ENCODE measurements at regions not wholly inside any gene's neighbourhood (a gene's known extent, or its start where the extent isn't known, plus 50 kb on each side); places are given as distances from the start of the nearest gene placed in this dataset.

DNA sequence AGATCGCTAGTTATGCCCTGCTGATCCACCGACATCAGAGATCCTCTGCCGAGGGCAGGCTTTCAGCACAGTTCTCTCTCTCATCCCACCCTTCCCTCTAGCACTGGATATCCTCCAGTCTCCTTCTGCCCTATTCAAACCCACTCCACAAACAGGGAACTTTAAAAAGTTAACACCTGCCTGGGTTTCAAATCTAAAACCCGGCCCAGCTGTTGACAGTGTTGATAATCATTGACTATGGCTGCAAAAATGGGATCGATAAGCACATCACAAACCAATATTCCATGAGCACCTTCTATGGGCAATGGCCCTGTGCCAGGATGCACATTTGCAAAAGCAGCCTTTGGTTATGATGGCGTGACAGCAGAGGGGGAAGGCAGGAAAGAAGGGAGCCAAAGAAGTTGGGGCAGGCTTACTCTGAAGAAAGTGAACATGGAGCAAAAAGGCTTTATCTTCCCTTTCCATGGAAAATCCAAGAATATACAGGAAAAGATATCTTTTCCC is 482.3 kb upstream of the KLHL29 start:
- H3K36me3 ChIP-seq (replicated peaks; ENCODE audit: control insufficient read depth, insufficient read depth, low read length), result no peaks in the 10 kb centered on the region
- DNase-seq, result no peak
- no peak overlapping the region for H3K4me3 ChIP-seq (ENCODE audit: insufficient read depth, low read depth, low read length)
- no peaks in the 10 kb centered on the region for H3K27me3 ChIP-seq (ENCODE audit: control insufficient read depth, insufficient read depth, low read length)

DNA sequence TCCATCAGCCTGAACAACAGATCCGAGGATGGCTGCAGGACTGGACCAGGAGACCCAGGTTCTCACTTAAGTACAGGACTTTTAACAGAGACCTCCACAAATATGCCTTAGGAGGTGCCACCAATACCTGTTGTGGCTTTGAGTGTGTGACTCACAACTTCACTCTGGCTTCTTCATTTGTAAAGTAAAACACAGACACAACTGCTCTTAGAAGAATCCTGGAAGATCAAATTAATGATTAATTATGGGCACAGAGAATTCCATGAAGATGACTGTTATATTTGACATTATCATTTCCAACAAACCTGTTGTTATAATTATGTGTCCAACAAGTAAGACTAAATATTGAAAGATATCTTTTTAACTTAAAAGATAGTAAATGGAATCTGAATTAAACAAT is 481.4 kb upstream of the KLHL29 start:
- no peak for DNase-seq
- H3K36me3 ChIP-seq (replicated peaks; ENCODE audit: control insufficient read depth, insufficient read depth, low read length), result no peaks in the 10 kb centered on the region
- H3K4me3 ChIP-seq (ENCODE audit: insufficient read depth, low read depth, low read length), result no peak overlapping the region
- H3K27me3 ChIP-seq (ENCODE audit: control insufficient read depth, insufficient read depth, low read length), result no peaks in the 10 kb centered on the region

DNA sequence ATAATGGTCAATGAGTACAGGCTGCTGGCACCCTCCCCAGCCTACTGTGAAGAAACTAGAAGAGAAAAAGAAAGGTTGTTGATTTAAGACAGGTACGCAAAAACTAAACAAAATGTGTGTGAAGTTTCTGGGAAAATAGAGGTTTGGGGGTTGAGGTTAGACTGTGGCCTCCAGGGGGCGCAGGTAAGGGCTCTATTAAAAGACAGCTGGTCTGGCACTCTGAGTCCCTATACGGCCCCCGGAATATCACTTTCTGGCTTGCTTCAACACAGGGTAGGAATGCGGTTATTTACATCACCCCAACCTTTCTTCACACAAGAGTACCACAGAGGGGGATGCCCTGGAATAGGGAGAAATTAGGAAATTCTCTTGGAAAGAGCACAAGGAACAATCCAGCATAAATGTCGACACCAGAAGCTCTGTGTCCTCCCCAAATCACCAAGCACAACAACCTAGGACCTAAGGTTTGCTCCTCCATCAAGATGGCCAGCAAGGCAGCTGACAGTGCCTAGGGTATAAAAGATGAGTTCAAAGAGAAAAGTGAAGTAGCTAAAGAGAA is 480.8 kb upstream of the KLHL29 start:
- DNase-seq, result peak; percentile 48
- H3K4me3 ChIP-seq (ENCODE audit: insufficient read depth, low read depth, low read length), result no peak overlapping the region

DNA sequence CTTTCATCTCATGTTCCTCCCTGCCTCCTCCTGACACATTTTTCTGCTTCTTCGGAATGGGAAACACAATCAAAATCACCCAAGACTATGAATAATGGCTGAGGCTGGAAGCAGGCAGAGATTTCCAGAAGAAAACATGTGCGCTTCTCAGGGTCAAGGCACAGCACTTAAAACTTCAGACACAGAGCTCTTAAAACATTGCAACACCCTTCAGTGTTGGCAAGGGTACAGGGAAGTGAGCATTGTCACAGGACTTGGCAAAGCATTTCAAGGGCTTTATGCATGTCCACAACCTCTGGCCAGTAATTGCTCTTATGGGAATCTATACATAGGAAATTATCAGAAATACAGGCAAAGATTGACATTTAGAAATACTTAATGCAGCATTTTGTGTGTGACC is 477.6 kb upstream of the KLHL29 start:
- no peaks in the 10 kb centered on the region for H3K36me3 ChIP-seq (replicated peaks; ENCODE audit: control insufficient read depth, insufficient read depth, low read length)
- no peaks in the 10 kb centered on the region for H3K27me3 ChIP-seq (ENCODE audit: control insufficient read depth, insufficient read depth, low read length)
- DNase-seq, result no peak
- H3K4me3 ChIP-seq (ENCODE audit: insufficient read depth, low read depth, low read length), result no peak overlapping the region

More for the DNA sequence above, 480.8 kb upstream of the KLHL29 start:
- Histone ChIP-seq H3K36me3 (replicated peaks; ENCODE audit: control insufficient read depth, insufficient read depth, low read length) (no peaks in the 10 kb centered on the region), H3K27me3 (ENCODE audit: control insufficient read depth, insufficient read depth, low read length) (no peaks in the 10 kb centered on the region)

DNA sequence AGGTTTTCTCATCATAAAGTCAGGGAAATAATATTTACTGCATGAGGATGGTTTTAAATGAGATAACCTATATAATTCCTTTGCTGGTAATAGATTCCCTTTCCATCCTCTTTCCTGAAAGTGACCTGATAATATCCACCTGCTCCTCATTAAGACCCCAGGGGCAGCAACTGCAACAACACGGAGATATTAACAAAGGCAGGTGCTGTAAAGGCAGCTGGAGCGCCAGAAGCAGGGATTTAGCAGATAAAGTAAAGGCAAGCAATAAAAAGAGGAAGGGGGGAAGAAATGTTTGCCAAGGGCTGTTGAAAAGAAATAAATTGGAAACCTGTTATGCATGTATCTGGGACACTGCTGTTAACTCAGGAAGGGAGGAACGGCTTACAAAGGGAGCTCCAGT is 472.6 kb upstream of the KLHL29 start:
- no peak for DNase-seq
- no peaks in the 10 kb centered on the region for H3K27me3 ChIP-seq (ENCODE audit: control insufficient read depth, insufficient read depth, low read length)
- no peak overlapping the region for H3K4me3 ChIP-seq (ENCODE audit: insufficient read depth, low read depth, low read length)
- H3K36me3 ChIP-seq (replicated peaks; ENCODE audit: control insufficient read depth, insufficient read depth, low read length), result no peaks in the 10 kb centered on the region

DNA sequence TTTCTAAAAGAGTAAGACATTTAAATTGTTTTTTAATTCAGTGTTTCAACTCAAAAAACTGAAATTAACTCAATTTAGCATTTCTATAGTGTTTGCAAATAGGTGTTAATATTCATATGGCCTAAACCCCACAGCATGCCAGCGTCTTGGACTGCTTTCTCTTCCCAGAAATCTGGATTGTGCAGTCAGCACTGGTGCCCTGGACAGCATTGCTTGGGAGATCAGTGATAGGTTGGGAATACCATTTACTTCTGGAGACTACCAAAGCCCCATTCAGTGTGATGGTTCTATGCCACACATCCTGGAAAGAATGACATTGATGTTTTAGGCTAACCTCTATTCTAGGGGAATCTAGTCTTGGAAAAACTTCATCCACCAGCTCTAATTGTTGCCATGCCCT is 455.0 kb upstream of the KLHL29 start:
- DNase-seq, result no peak
- no peaks in the 10 kb centered on the region for H3K36me3 ChIP-seq (replicated peaks; ENCODE audit: control insufficient read depth, insufficient read depth, low read length)
- no peaks in the 10 kb centered on the region for H3K27me3 ChIP-seq (ENCODE audit: control insufficient read depth, insufficient read depth, low read length)
- no peak overlapping the region for H3K4me3 ChIP-seq (ENCODE audit: insufficient read depth, low read depth, low read length)

DNA sequence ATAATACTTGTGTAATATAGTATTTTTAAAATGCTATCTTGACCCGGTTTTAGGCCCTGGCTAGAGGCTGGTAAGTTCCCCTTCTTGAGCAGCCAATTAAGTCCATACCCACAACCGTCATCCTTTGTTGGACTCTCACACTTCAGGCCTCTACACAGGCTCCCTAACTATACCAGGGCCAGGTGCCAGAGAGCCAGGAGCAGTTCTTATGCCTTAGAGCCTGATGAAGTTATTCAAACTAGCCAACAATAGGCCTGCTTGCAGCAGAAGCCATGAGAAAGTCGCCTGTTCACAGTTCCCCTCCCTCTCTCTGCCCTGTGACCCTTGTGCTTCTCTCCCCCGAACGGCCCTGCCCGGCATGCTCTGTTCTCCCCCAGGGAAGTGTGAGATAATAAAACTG is 454.2 kb upstream of the KLHL29 start:
- no peak overlapping the region for H3K4me3 ChIP-seq (ENCODE audit: insufficient read depth, low read depth, low read length)
- H3K36me3 ChIP-seq (replicated peaks; ENCODE audit: control insufficient read depth, insufficient read depth, low read length), result no peaks in the 10 kb centered on the region
- H3K27me3 ChIP-seq (ENCODE audit: control insufficient read depth, insufficient read depth, low read length), result no peaks in the 10 kb centered on the region
- DNase-seq, result no peak

GRCh38 chr2:22932288-22932687 is 452.7 kb upstream of the KLHL29 start:
- H3K4me3 ChIP-seq (ENCODE audit: insufficient read depth, low read depth, low read length), result no peak overlapping the region
- H3K36me3 ChIP-seq (replicated peaks; ENCODE audit: control insufficient read depth, insufficient read depth, low read length), result no peaks in the 10 kb centered on the region
- H3K27me3 ChIP-seq (ENCODE audit: control insufficient read depth, insufficient read depth, low read length), result no peaks in the 10 kb centered on the region
- DNase-seq, result no peak

- no peaks in the 10 kb centered on the region for H3K27me3 ChIP-seq (ENCODE audit: control insufficient read depth, insufficient read depth, low read length)
- no peak for DNase-seq
- no peaks in the 10 kb centered on the region for H3K36me3 ChIP-seq (replicated peaks; ENCODE audit: control insufficient read depth, insufficient read depth, low read length)
- H3K4me3 ChIP-seq (ENCODE audit: insufficient read depth, low read depth, low read length), result no peak overlapping the region
Observed at GRCh38 chr2:22934747-22935146, 450.2 kb upstream of the KLHL29 start.

- H3K4me3 ChIP-seq (ENCODE audit: insufficient read depth, low read depth, low read length), result no peak overlapping the region
- no peak for DNase-seq
Observed at GRCh38 chr2:22942441-22942840, 442.5 kb upstream of the KLHL29 start.

GRCh38 chr2:22944143-22944542 is 440.8 kb upstream of the KLHL29 start:
- no peak overlapping the region for H3K4me3 ChIP-seq (ENCODE audit: insufficient read depth, low read depth, low read length)
- no peaks in the 10 kb centered on the region for H3K36me3 ChIP-seq (replicated peaks; ENCODE audit: control insufficient read depth, insufficient read depth, low read length)
- no peak for DNase-seq
- no peaks in the 10 kb centered on the region for H3K27me3 ChIP-seq (ENCODE audit: control insufficient read depth, insufficient read depth, low read length)

More at GRCh38 chr2:22942441-22942840, 442.5 kb upstream of the KLHL29 start:
- H3K36me3 ChIP-seq (replicated peaks; ENCODE audit: control insufficient read depth, insufficient read depth, low read length), result no peaks in the 10 kb centered on the region
- H3K27me3 ChIP-seq (ENCODE audit: control insufficient read depth, insufficient read depth, low read length), result no peaks in the 10 kb centered on the region

GRCh38 chr2:22946553-22946952 is 438.4 kb upstream of the KLHL29 start:
- H3K4me3 ChIP-seq (ENCODE audit: insufficient read depth, low read depth, low read length), result no peak overlapping the region

DNA sequence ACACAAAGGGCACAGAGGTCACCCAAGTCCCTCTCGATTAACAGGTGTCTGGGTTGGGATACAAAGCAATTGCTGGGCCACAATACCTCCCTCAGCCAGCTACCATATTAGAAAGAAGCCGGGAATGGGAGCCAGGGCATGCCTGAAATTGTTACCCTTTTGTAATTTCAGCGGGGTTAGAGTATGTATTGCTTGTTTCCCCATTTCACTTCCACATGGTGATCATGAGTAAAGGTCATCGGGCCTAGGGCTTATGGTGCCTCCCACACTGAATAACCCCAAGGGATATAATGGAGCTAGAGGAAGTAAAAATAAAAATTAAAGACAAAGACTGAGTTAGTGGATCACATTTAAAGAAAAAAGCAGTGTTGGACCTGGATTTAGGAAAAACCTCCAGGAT is 437.2 kb upstream of the KLHL29 start:
- Histone ChIP-seq H3K4me3 (ENCODE audit: insufficient read depth, low read depth, low read length) (no peak overlapping the region), H3K36me3 (replicated peaks; ENCODE audit: control insufficient read depth, insufficient read depth, low read length) (no peaks in the 10 kb centered on the region), H3K27me3 (ENCODE audit: control insufficient read depth, insufficient read depth, low read length) (no peaks in the 10 kb centered on the region)
- DNase-seq, result no peak

More at GRCh38 chr2:22946553-22946952, 438.4 kb upstream of the KLHL29 start:
- Histone ChIP-seq H3K27me3 (ENCODE audit: control insufficient read depth, insufficient read depth, low read length) (no peaks in the 10 kb centered on the region), H3K36me3 (replicated peaks; ENCODE audit: control insufficient read depth, insufficient read depth, low read length) (no peaks in the 10 kb centered on the region)
- DNase-seq, result no peak

GRCh38 chr2:22950431-22950830 is 434.5 kb upstream of the KLHL29 start:
- Histone ChIP-seq H3K4me3 (ENCODE audit: insufficient read depth, low read depth, low read length) (no peak overlapping the region), H3K36me3 (replicated peaks; ENCODE audit: control insufficient read depth, insufficient read depth, low read length) (no peaks in the 10 kb centered on the region), H3K27me3 (ENCODE audit: control insufficient read depth, insufficient read depth, low read length) (no peaks in the 10 kb centered on the region)
- no peak for DNase-seq

DNA sequence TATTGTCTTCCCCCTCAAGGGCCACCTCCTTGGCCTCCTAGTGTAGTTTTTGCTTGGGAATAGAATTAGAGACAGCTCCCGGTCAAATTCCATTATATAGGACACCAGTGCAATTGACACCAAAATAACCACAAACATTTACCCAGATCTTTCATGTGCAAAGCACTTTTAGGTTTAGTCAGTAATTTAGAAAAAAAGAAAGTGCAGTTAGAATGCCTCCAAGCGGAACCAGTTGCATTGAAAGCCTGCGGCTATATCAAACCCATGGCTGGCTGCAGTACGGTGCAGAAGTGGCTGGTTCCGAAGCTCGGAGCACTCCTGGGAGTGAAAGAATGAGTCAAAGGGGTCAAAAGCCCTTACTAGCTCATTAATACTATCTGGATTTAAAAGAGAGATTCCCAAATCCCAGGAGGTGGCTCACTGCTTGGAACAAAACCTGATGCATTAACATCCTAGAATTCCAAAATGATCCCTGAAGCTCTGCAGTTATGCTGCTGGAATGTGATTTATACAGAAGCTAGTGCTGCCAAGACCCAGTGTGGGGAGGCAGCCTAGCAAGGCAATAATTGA is 432.2 kb upstream of the KLHL29 start:
- no peaks in the 10 kb centered on the region for H3K27me3 ChIP-seq (ENCODE audit: control insufficient read depth, insufficient read depth, low read length)
- no peak for DNase-seq
- H3K36me3 ChIP-seq (replicated peaks; ENCODE audit: control insufficient read depth, insufficient read depth, low read length), result no peaks in the 10 kb centered on the region
- no peak overlapping the region for H3K4me3 ChIP-seq (ENCODE audit: insufficient read depth, low read depth, low read length)

GRCh38 chr2:22957446-22957845 is 427.5 kb upstream of the KLHL29 start:
- DNase-seq, result no peak
- H3K36me3 ChIP-seq (replicated peaks; ENCODE audit: control insufficient read depth, insufficient read depth, low read length), result no peaks in the 10 kb centered on the region

More at GRCh38 chr2:22957446-22957845, 427.5 kb upstream of the KLHL29 start:
- Histone ChIP-seq H3K27me3 (ENCODE audit: control insufficient read depth, insufficient read depth, low read length) (no peaks in the 10 kb centered on the region), H3K4me3 (ENCODE audit: insufficient read depth, low read depth, low read length) (no peak overlapping the region)

Measured in H7 (cell line).